Effector memory CD8-positive, alpha-beta T cell (primary cell): ENCODE measurements at regions not wholly inside any gene's neighbourhood (a gene's known extent, or its start where the extent isn't known, plus 50 kb on each side); places are given as distances from the start of the nearest gene placed in this dataset.
"Not testable (repeated sequence)": the region's sequence is repeated elsewhere in the genome, so short reads cannot be mapped to it uniquely, and the experiment has no call there.

Experiments used
- ATAC-seq: fragments of 150-1000 bp; cut with Tn5 transposase; replicated peaks from 2 replicates; pipeline ENCODE4 v1.10.0; 2021; ENCODE audit warnings: mild to moderate bottlenecking, moderate library complexity
- DNase-seq, 3 experiments: peaks; one replicate each; pipeline ENCODE4 v3.0.0; 2021
- H3K27ac Mint-ChIP-seq, 2 donors: one replicate each; pipeline ENCODE4 v1.8.0; 2022; ENCODE audit warnings: mild to moderate bottlenecking in 2 of 2, mixed read lengths in 2 of 2, moderate library complexity in 2 of 2
- H3K27me3 Mint-ChIP-seq, 2 donors: one replicate each; pipeline ENCODE4 v1.8.0; 2022; ENCODE audit warnings: mixed read lengths in 2 of 2
- H3K36me3 Mint-ChIP-seq: one replicate; pipeline ENCODE4 v1.8.0; 2022; ENCODE audit warnings: mild to moderate bottlenecking, moderate library complexity, mixed read lengths; ENCODE audit not compliant: insufficient read depth
- H3K4me1 Mint-ChIP-seq, 2 donors: one replicate each; pipeline ENCODE4 v1.8.0; 2022; ENCODE audit warnings: low read depth in 2 of 2, mixed read lengths in 2 of 2
- H3K4me3 Mint-ChIP-seq, 2 donors: one replicate each; pipeline ENCODE4 v1.8.0; 2022; ENCODE audit warnings: mild to moderate bottlenecking in 2 of 2, mixed read lengths in 2 of 2, moderate library complexity in 2 of 2
- H3K9me3 Mint-ChIP-seq, 2 donors: one replicate each; pipeline ENCODE4 v1.8.0; 2022; ENCODE audit warnings: mixed read lengths in 2 of 2

DNA sequence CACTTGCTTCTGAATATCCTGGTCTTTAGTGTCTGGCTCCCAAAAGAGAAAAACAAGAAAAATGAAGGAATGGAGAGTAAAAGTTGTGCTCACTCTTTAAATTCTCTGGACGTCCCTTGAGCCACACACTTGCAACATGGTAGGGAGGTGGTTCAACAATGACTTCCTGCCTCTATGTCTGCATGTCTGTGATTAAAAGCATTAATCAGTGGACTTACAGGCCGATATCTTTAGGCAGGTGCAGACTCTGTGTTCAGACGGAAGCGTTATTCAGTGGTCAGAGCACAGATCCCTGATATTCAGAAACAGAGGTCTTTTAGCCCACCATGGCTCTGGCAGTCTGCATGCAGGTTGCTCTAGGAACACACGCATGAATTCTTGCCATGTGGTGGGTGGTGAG is 1920.0 kb upstream of the RAG2 start:
- no peaks in the 10 kb centered on the region for H3K36me3 Mint-ChIP-seq
- DNase-seq (no peak), ATAC-seq (no peak)
- no peak overlapping the region for H3K4me3 Mint-ChIP-seq
- H3K9me3 Mint-ChIP-seq, result peaks cover 6 to 23% of the 10 kb centered on the region in 2 donors
- H3K4me1 Mint-ChIP-seq, result no peaks in the 10 kb centered on the region
- H3K27ac Mint-ChIP-seq, result no peak overlapping the region
- H3K27me3 Mint-ChIP-seq, result no peaks in the 10 kb centered on the region

DNA sequence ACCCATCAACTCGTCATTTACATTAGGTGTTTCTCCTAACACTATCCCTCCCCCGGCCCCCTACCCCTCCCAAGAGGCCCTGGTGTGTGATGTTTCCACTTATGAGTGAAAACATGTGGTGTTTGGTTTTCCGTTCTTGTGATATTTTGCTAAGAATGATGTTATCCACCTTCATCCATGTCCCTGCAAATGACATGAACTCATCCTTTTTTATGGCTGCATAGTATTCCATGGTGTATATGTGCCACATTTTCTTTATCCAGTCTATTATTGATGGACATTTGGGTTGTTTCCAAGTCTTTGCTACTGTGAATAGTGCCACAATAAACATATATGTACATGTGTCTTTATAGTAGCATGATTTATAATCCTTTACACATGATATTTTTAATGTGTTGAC is 1914.8 kb upstream of the RAG2 start:
- ATAC-seq, H3K36me3 Mint-ChIP-seq, H3K4me1 Mint-ChIP-seq, DNase-seq, H3K4me3 Mint-ChIP-seq, H3K27ac Mint-ChIP-seq, H3K27me3 Mint-ChIP-seq: not testable (repeated sequence)
- H3K9me3 Mint-ChIP-seq, result peaks cover 2 to 33% of the 10 kb centered on the region in 2 donors

DNA sequence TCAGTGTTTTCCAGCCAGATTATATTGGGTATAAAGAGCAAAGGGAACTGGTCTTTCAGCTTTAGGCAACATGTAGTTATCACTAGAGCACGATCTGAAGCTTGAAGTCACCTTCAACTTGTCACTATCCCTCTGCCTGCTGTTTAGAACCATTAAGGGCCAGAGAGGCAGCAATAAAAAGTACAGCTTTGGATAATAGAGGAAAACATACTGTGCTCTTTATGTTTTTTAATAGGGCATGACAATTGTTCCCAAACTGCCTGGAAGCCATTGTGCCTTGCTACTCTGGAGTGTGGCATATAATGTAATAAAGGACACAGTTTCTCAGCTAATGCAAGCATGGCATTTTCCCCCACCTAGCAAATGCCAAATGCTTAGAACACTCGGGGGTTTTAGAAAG is 1912.0 kb upstream of the RAG2 start:
- H3K27me3 Mint-ChIP-seq, result no peaks in the 10 kb centered on the region
- H3K27ac Mint-ChIP-seq, result no peak overlapping the region
- H3K36me3 Mint-ChIP-seq, result no peaks in the 10 kb centered on the region
- no peaks in the 10 kb centered on the region for H3K4me1 Mint-ChIP-seq
- DNase-seq, result no peak
- no peak overlapping the region for H3K4me3 Mint-ChIP-seq
- ATAC-seq, result no peak
- H3K9me3 Mint-ChIP-seq, result peaks cover 2 to 25% of the 10 kb centered on the region in 2 donors

GRCh38 chr11:38503876-38504275 is 1905.8 kb upstream of the RAG2 start:
- no peaks in the 10 kb centered on the region for H3K36me3 Mint-ChIP-seq
- peaks cover 9 to 16% of the 10 kb centered on the region in 2 donors for H3K9me3 Mint-ChIP-seq
- no peaks in the 10 kb centered on the region for H3K4me1 Mint-ChIP-seq
- H3K27me3 Mint-ChIP-seq, result no peaks in the 10 kb centered on the region
- no peak overlapping the region for H3K27ac Mint-ChIP-seq
- ATAC-seq (no peak), DNase-seq (no peak)
- H3K4me3 Mint-ChIP-seq, result no peak overlapping the region

- Mint-ChIP-seq H3K27me3 (no peaks in the 10 kb centered on the region), H3K4me1 (no peaks in the 10 kb centered on the region), H3K9me3 (peaks cover 14 to 23% of the 10 kb centered on the region in 2 donors), H3K27ac (no peak overlapping the region), H3K4me3 (no peak overlapping the region), H3K36me3 (no peaks in the 10 kb centered on the region)
- ATAC-seq (no peak), DNase-seq (no peak)
These were observed 1900.7 kb upstream of the RAG2 start for GRCh38 chr11:38498721-38499120.

DNA sequence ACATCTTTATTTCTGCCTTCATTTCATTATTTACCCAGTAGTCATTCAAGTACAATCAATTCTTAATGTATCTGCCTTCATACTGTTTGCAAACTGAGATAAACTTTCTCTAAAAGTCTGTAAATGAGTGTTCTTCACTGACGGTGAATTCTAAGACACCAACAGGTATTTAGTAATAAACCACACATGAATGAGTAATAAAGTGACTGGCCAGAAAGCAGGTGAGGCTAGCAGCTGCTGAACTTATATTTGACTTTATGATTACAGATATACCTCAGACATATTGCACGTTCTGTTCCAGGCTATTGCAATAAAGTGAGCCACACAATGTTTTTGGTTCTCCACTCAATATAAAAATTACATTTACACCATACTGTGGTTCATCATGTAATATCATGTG is 1894.0 kb upstream of the RAG2 start:
- H3K36me3 Mint-ChIP-seq, result no peaks in the 10 kb centered on the region
- no peak overlapping the region for H3K27ac Mint-ChIP-seq
- H3K4me1 Mint-ChIP-seq, result no peaks in the 10 kb centered on the region
- H3K9me3 Mint-ChIP-seq, result peaks cover 12 to 17% of the 10 kb centered on the region in 2 donors
- ATAC-seq (no peak), DNase-seq (no peak)
- H3K27me3 Mint-ChIP-seq, result no peaks in the 10 kb centered on the region
- no peak overlapping the region for H3K4me3 Mint-ChIP-seq

DNA sequence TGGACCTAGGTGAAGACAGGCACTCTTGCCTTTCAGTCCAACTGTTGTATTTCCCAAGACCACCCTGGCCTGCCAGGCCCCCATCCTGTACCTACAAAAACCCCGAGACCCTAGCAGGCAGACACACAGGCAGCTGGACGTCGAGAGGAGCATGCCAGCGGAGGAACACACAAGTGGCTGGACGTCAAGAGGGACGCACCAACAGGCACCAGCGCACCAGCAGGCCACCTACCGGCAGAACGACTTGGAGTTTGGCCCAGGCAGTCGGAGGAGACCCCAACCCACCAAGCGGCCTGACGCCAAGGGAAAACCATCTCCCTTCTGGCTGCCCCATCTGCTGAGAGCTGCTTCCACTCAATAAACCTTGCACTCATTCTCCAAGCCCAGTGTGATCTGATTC is 1883.4 kb upstream of the RAG2 start:
- Mint-ChIP-seq H3K27me3 (no peaks in the 10 kb centered on the region), H3K36me3 (peaks cover 3% of the 10 kb centered on the region), H3K4me3 (no peak overlapping the region), H3K9me3 (peaks cover 3 to 7% of the 10 kb centered on the region in 2 donors), H3K4me1 (no peaks in the 10 kb centered on the region), H3K27ac (no peak overlapping the region)
- ATAC-seq (no peak), DNase-seq (no peak)

DNA sequence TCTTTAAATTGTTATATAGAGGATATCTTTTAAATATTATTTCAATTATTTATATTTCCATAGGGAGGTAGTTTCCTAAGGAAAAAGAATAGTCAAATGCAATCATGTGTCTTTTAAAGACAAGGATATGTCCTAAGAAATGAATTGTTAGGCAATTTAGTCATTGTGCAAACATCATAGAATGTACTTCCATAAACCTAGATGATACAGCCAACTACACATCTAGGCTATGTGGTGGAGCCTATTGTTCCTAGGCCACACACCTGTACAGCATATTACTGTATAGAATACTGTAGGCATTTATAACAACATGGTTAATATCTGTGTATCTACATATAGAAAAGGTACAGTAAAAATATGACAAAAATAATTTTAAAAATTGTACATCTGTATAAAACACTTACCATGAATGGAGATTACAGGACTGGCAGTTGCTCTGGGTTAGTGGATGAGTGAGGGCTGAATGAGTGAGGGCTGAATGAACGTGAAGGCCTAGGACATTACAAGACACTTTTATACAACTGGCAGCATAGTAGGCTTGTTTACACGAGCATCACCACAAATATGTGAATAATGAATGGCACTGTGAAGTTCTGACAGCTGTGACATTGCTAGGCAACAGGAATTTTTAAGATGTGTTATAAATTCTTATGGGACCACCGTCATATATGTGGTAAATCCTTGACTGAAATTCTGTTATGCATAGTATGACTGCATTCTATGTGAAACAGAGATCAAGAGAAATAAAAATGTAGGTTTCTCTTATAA is 1879.0 kb upstream of the RAG2 start:
- Mint-ChIP-seq H3K9me3 (peaks cover 0 to 4% of the 10 kb centered on the region in 2 donors), H3K4me1 (no peaks in the 10 kb centered on the region), H3K27ac (no peak overlapping the region), H3K36me3 (peaks cover 6% of the 10 kb centered on the region), H3K4me3 (no peak overlapping the region), H3K27me3 (no peaks in the 10 kb centered on the region)
- ATAC-seq, result no peak
- DNase-seq, result no peak

GRCh38 chr11:38461751-38462150 is 1863.7 kb upstream of the RAG2 start:
- Mint-ChIP-seq H3K9me3 (peaks cover 6 to 8% of the 10 kb centered on the region in 2 donors), H3K4me1 (no peaks in the 10 kb centered on the region), H3K36me3 (no peaks in the 10 kb centered on the region), H3K4me3 (no peak overlapping the region), H3K27me3 (no peaks in the 10 kb centered on the region), H3K27ac (no peak overlapping the region)
- ATAC-seq, result no peak
- DNase-seq, result no peak

DNA sequence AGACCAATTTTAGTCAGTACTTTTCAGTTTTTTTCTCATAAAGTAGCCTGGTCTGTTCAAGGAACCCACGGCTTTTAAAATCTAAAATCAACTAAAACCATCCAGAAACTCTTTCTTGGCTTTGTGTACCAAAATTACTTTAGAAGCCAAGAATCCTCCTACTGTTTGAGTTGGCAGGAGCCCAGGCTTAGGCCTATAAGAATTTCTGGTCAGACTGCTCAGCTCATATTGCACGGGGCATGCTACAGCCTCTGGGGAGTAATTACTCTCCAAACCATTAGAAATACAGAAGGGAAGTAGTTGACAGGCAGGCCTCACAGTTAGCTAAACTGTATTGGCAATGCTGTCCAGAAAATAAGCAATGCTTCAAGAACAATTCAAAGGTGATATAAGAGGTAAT is 1862.9 kb upstream of the RAG2 start:
- peaks cover 4 to 13% of the 10 kb centered on the region in 2 donors for H3K9me3 Mint-ChIP-seq
- no peaks in the 10 kb centered on the region for H3K36me3 Mint-ChIP-seq
- ATAC-seq, result no peak
- DNase-seq, result no peak
- no peak overlapping the region for H3K27ac Mint-ChIP-seq
- no peaks in the 10 kb centered on the region for H3K4me1 Mint-ChIP-seq
- no peak overlapping the region for H3K4me3 Mint-ChIP-seq
- H3K27me3 Mint-ChIP-seq, result no peaks in the 10 kb centered on the region

DNA sequence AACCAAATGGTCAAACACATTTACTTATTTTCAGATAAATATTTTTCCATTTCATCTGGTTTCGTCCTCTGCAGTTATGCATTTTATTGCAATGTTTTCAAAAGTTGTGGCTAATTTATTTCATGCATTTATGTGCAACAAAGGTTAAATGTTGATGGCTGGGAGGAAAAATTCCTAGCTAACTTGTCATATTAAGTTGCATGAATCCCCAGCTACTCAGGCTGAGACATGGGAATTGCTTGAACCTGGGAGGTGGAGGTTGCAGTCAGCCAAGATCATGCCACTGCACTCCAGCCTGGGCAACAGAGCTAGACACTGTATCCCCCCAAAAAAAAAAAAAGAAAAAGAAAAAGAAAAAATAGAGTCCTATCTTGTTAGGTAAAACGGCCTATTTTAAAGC is 1862.4 kb upstream of the RAG2 start:
- no peaks in the 10 kb centered on the region for H3K27me3 Mint-ChIP-seq
- ATAC-seq, result no peak
- no peaks in the 10 kb centered on the region for H3K4me1 Mint-ChIP-seq
- no peak for DNase-seq
- no peak overlapping the region for H3K27ac Mint-ChIP-seq
- H3K36me3 Mint-ChIP-seq, result no peaks in the 10 kb centered on the region
- no peak overlapping the region for H3K4me3 Mint-ChIP-seq
- H3K9me3 Mint-ChIP-seq, result peaks cover 4 to 16% of the 10 kb centered on the region in 2 donors

DNA sequence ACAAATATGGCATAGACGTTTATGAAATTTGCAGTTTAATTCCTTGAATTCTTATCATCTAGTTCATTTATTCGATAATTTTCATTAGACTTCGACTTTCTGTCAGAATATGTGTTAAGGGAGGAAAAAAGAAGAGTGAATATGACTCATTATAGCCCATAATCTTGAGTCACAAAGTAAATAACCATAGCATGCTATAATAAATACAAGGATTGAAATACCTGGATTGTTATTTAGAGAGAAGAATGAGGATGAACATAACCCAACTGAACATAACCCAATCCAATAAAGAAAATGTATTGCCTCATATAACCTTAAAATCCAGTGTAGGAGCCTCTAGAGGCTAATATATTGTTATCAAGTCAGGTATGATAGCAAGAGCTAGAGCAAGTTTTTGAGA is 1858.3 kb upstream of the RAG2 start:
- no peaks in the 10 kb centered on the region for H3K4me1 Mint-ChIP-seq
- DNase-seq (no peak), ATAC-seq (no peak)
- no peaks in the 10 kb centered on the region for H3K27me3 Mint-ChIP-seq
- H3K36me3 Mint-ChIP-seq, result no peaks in the 10 kb centered on the region
- H3K4me3 Mint-ChIP-seq, result no peak overlapping the region
- H3K9me3 Mint-ChIP-seq, result peaks cover 8 to 16% of the 10 kb centered on the region in 2 donors
- no peak overlapping the region for H3K27ac Mint-ChIP-seq

GRCh38 chr11:38448284-38448683 is 1850.2 kb upstream of the RAG2 start:
- peaks cover 0 to 4% of the 10 kb centered on the region in 2 donors for H3K9me3 Mint-ChIP-seq
- H3K36me3 Mint-ChIP-seq, result no peaks in the 10 kb centered on the region
- H3K27ac Mint-ChIP-seq, result no peak overlapping the region
- no peak for ATAC-seq
- H3K27me3 Mint-ChIP-seq, result no peaks in the 10 kb centered on the region
- no peaks in the 10 kb centered on the region for H3K4me1 Mint-ChIP-seq
- DNase-seq, result no peak
- no peak overlapping the region for H3K4me3 Mint-ChIP-seq

- no peak for ATAC-seq
- Mint-ChIP-seq H3K4me1 (no peaks in the 10 kb centered on the region), H3K36me3 (no peaks in the 10 kb centered on the region), H3K9me3 (peaks cover 0 to 2% of the 10 kb centered on the region in 2 donors), H3K27ac (no peak overlapping the region), H3K27me3 (no peaks in the 10 kb centered on the region), H3K4me3 (no peak overlapping the region)
- no peak for DNase-seq
These were observed 1848.3 kb upstream of the RAG2 start for GRCh38 chr11:38446336-38446735.
